Hematopoietic multipotent progenitor cell treated with erythropoietin and hydrocortisone succinate and interleukin-3 and kit ligand, for 8 days (in vitro differentiated cells): ENCODE measurements at regions not wholly inside any gene's neighbourhood (a gene's known extent, or its start where the extent isn't known, plus 50 kb on each side); places are given as distances from the start of the nearest gene placed in this dataset.
A peak's percentile ranks its signal among the peaks of the same experiment; 100 is the strongest.

Experiments used
- DNase-seq: peaks from one replicate; pipeline ENCODE4 v3.0.0-alpha.2; 2015

GRCh38 chr20:6611911-6612605 is 155.4 kb upstream of the BMP2 start:
- no peak for DNase-seq

- no peak for DNase-seq
These were observed 160.8 kb upstream of the BMP2 start for GRCh38 chr20:6606651-6607050.

GRCh38 chr20:6605055-6605935 is 162.2 kb upstream of the BMP2 start:
- no peak for DNase-seq

- DNase-seq, result no peak
These were observed 163.3 kb upstream of the BMP2 start for GRCh38 chr20:6604179-6604578.

- no peak for DNase-seq
These were observed 167.4 kb upstream of the BMP2 start for GRCh38 chr20:6599876-6600735.

DNA sequence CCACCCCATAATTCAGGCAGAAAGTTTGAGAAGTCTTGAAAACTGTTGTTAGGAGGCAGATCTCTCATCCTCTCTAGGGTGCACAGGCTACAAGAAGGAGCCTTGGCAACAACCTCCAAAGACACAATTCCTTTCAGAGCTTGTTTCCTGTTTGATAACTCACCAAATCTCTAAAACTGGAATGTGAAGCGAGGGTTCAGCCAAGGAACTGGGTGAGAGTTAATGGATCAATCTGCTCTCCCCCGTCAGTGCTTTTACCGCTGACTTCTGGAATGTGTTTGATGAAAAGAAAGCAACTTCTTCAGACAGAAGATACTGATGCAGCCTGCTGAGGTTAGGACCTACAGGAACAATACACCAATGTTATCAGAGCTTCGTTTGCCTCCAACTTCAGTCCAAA is 171.8 kb upstream of the BMP2 start:
- DNase-seq, result no peak

- no peak for DNase-seq
These were observed 176.4 kb upstream of the BMP2 start for GRCh38 chr20:6590891-6591637.

- DNase-seq, result peak; percentile 92
These were observed 179.2 kb upstream of the BMP2 start for GRCh38 chr20:6588296-6588695.

GRCh38 chr20:6583134-6583738 is 184.2 kb upstream of the BMP2 start:
- DNase-seq, result peak; percentile 79

DNA sequence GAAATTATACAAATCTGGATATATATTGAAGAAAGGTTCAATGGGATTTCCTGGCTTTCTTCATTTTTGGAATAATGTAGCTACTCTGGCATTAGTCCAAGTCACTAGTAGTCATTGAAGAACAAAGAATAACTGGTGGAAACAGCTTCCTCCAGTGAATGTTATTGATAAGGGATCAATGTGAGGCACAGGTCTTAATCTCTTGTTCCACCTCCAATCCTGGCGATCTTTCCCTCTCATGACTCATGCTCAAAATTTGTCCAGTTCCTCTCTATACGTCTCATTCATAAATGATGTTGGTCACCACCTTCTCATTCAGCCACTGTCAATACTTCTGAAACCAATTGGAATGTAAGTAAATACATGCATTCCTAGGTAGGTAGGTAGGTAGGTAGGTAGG is 185.0 kb upstream of the BMP2 start:
- DNase-seq, result no peak

DNA sequence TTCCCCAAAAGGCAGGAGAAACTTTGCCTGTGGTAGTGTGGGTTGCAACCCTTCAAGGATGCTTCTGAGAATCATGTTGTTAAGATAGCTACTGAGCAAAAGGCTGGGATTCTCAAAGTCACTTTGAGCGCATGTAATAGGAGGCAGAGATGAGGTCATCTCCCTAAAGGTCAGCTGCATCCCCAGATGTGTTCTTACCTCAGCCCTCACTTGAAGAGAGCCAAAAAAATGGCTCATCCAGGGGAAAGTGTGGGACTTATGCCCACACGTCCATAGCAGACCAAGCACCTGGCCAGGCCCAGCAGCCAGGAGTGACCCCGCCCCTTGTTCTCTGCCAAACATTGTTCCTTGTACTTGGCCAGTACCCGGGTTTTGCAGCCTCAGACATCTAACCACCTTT is 187.0 kb upstream of the BMP2 start:
- no peak for DNase-seq

DNA sequence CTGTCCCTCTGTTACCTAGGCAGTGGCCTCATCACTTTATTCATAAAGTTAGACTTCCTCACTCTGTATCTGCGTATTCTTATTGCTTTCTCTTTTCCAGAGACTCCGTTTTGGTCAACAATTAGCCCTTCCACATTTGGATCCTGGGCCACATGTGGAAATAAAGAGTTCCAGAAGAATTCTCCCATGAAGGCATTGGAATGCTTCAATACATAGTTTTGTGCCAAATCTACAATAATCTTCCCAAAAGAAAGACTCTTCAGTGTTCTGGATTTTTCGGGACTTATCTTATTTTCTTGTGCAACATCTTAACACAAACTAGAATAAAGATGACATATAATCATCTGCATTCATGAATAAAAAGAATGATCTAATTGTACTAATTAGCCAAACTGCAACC is 187.7 kb upstream of the BMP2 start:
- no peak for DNase-seq

DNA sequence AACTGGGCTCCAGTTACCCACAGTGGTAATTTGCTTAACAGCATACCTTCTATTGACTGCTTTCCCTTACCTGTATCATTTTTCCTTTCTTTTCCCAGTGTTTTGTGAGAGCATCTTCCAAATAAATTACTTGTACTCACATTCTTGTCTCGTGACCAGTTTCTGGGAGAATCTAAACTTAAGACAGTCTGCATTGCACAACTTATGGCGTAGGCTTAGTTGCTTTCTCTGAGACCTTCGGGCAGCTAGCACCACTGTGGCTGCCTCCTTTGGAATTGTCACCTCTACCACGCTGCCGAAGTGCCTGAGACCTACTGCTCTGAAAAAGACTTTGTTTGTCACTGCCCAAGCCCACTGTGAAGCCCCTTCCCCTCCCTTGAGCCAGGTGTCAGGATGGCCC is 188.1 kb upstream of the BMP2 start:
- no peak for DNase-seq

GRCh38 chr20:6577451-6577850 is 190.0 kb upstream of the BMP2 start:
- DNase-seq, result no peak

DNA sequence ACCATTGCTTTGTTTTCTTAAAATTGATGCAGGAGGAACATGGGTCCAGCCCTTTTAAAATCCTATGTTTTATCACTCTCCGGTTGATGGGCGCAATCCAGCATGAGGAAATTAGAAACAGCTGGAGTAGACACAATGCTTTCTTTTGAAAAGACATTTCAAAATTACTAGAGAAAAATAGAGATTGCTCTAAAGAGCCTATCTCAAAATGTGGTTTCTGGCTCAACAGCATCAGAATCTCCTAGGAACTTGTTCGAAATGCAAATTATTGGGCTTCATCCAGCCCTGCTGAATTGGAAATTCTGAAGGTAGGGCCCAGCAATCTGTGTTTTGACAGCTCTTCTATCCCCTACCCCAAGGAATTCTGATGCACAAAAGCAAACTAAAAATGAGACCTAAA is 190.8 kb upstream of the BMP2 start:
- no peak for DNase-seq

DNA sequence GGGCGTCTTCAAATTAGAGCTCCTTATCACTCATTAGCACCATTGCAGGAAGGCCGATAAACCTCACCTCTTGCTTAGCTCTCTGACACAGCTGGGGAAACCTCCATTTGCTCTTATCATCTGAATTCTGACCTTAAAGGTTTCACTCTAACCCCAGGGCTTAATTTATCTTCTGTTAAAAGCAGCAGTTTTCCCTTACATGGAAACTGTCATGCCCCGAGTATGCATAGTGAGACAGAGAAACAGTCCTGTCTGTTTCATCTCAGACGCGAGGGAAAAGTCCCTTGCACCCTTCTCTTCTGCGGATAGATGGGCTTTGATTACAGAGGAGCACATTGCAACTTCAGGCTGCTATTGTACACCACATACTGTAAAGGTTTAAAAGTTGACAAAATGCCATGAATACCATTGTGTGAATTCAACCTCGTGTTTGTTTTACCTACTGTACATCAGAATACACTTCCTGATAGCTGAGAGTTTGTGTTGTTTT is 191.5 kb upstream of the BMP2 start:
- DNase-seq, result peak; percentile 97

- no peak for DNase-seq
These were observed 200.7 kb upstream of the BMP2 start for GRCh38 chr20:6566821-6567220.

- no peak for DNase-seq
These were observed 205.4 kb upstream of the BMP2 start for GRCh38 chr20:6562111-6562510.

GRCh38 chr20:6560978-6561377 is 206.5 kb upstream of the BMP2 start:
- no peak for DNase-seq

GRCh38 chr20:6559791-6560190 is 207.7 kb upstream of the BMP2 start:
- DNase-seq, result no peak

DNA sequence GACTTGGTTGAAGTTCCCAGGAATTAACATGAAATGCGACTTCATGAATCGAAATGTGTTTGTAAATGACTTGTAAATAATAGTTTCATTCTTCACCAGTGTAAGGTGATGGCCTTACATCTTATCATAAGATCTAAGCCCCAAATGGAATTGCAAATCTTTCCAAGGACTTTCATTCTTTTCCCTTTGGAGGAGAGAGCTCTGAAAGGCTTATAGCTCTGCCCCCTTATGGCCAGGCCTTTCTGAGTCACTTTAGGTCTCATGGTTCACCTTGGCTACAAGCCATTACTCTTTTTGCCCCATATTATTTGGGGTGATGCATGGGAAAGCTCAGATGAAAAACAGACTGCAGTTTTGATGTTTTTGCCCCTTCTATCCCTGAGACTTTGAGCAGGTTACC is 209.1 kb upstream of the BMP2 start:
- no peak for DNase-seq
